Neural cell (in vitro differentiated cells): ENCODE measurements at regions not wholly inside any gene's neighbourhood (a gene's known extent, or its start where the extent isn't known, plus 50 kb on each side); places are given as distances from the start of the nearest gene placed in this dataset.

Experiments used
- H2AFZ ChIP-seq: fragments of 200-600, 300-800 bp; sonication (generic), shearing (Covaris generic); 2 replicates; pipeline ENCODE4 v1.6.0; 2014; ENCODE audit warnings: low read depth, mild to moderate bottlenecking, antibody characterized with exemption, low read length, moderate library complexity
- H3F3A ChIP-seq: fragments of 200-600 bp; shearing (Covaris generic); 2 replicates; pipeline ENCODE4 v1.6.1; 2016; ENCODE audit warnings: mild to moderate bottlenecking, moderate library complexity, mixed read lengths, antibody characterized with exemption, low read length; ENCODE audit not compliant: insufficient read depth, poor library complexity, severe bottlenecking
- H3K27ac ChIP-seq: fragments of 200-600, 300-800 bp; sonication (generic), shearing (Covaris generic); 2 replicates; pipeline ENCODE4 v1.5.1; 2014; ENCODE audit warnings: mild to moderate bottlenecking, low read length, moderate library complexity
- H3K27me3 ChIP-seq: fragments of 300-800, 200-600 bp; sonication (generic), shearing (Covaris generic); 2 replicates; pipeline ENCODE4 v1.6.0; 2014; ENCODE audit warnings: mild to moderate bottlenecking, low read depth, low read length, moderate library complexity; ENCODE audit not compliant: insufficient read depth
- H3K36me3 ChIP-seq: fragments of 300-800, 200-600 bp; sonication (generic), shearing (Covaris generic); 2 replicates; pipeline ENCODE4 v1.5.1; 2014; ENCODE audit warnings: mild to moderate bottlenecking, antibody characterized with exemption, low read length, moderate library complexity; ENCODE audit not compliant: insufficient read depth
- H3K4me2 ChIP-seq: fragments of 300-800, 200-600 bp; sonication (generic), shearing (Covaris generic); 2 replicates; pipeline ENCODE4 v1.6.0; 2014; ENCODE audit warnings: mild to moderate bottlenecking, low read length
- H3K4me3 ChIP-seq: fragments of 300-800, 200-600 bp; sonication (generic), shearing (Covaris generic); 2 replicates; pipeline ENCODE4 v1.5.1; 2014; ENCODE audit warnings: mild to moderate bottlenecking, low read length, moderate library complexity
- H3K79me2 ChIP-seq: fragments of 200-600 bp; shearing (Covaris generic); replicated peaks from 2 replicates; pipeline ENCODE4 v1.6.0; 2014; ENCODE audit warnings: mild to moderate bottlenecking, low read length, moderate library complexity; ENCODE audit not compliant: insufficient read depth
- H3K9ac ChIP-seq: fragments of 300-800, 200-600 bp; sonication (generic), shearing (Covaris generic); 2 replicates; pipeline ENCODE4 v1.6.1; 2016; ENCODE audit warnings: mild to moderate bottlenecking, low read length, mixed read lengths
- H3K9me2 ChIP-seq: fragments of 200-600 bp; shearing (Covaris generic); 2 replicates; pipeline ENCODE4 v1.6.1; 2016; ENCODE audit warnings: mild to moderate bottlenecking, low read length, mixed read lengths; ENCODE audit not compliant: insufficient read depth
- H3K9me3 ChIP-seq: fragments of 200-600, 300-800 bp; sonication (generic), shearing (Covaris generic); 2 replicates; pipeline ENCODE4 v1.6.1; 2016; ENCODE audit warnings: mild to moderate bottlenecking, mixed run types, low read length, moderate library complexity, mixed read lengths
- H4K20me1 ChIP-seq: fragments of 200-600 bp; shearing (Covaris generic); 2 replicates; pipeline ENCODE4 v1.6.1; 2016; ENCODE audit warnings: mild to moderate bottlenecking, mixed run types; ENCODE audit not compliant: insufficient read depth
- EZH2 ChIP-seq: fragments of 200-600, 300-800 bp; shearing (Covaris generic), sonication (generic); IDR thresholded peaks from 2 replicates; pipeline ENCODE4 v1.6.1; 2014; ENCODE audit warnings: antibody characterized with exemption, low read length, borderline replicate concordance, mild to moderate bottlenecking; ENCODE audit not compliant: insufficient read depth, poor library complexity, severe bottlenecking
- MXI1 ChIP-seq: fragments of 450-650 bp; conservative IDR thresholded peaks from 2 replicates; pipeline ENCODE4 v1.6.1; 2014; ENCODE audit warnings: antibody characterized with exemption, mild to moderate bottlenecking; ENCODE audit not compliant: poor library complexity, severe bottlenecking
- POLR2AphosphoS5 ChIP-seq: IDR thresholded peaks from 2 replicates; pipeline ENCODE4 v1.6.1; 2012
- RAD21 ChIP-seq: fragments of 450-650 bp; conservative IDR thresholded peaks from 2 replicates; pipeline ENCODE4 v1.6.1; 2014; ENCODE audit warnings: antibody characterized with exemption, mild to moderate bottlenecking, moderate library complexity
- TAF1 ChIP-seq: IDR thresholded peaks from 2 replicates; pipeline ENCODE4 v1.6.1; 2012; ENCODE audit warnings: low read depth
- TF ChIP-seq, protein P1 (sequence below): fragments of 450-650 bp; IDR thresholded peaks from 2 replicates; pipeline ENCODE4 v1.5.1; 2014; ENCODE audit warnings: antibody characterized with exemption, mild to moderate bottlenecking, moderate library complexity; ENCODE audit not compliant: poor library complexity, severe bottlenecking

- H3K9ac ChIP-seq: no peak overlapping the region
- H3K27me3 ChIP-seq: no peaks in the 10 kb centered on the region
- no peaks in the 10 kb centered on the region for H3K79me2 ChIP-seq
- H3F3A ChIP-seq: no peaks in the 10 kb centered on the region
- H2AFZ ChIP-seq: no peak overlapping the region
- H3K36me3 ChIP-seq: no peaks in the 10 kb centered on the region
- H3K9me2 ChIP-seq: no peaks in the 10 kb centered on the region
- no peak overlapping the region for H3K4me2 ChIP-seq
- TF ChIP-seq POLR2AphosphoS5: no peak
- TF ChIP-seq, protein P1, sequence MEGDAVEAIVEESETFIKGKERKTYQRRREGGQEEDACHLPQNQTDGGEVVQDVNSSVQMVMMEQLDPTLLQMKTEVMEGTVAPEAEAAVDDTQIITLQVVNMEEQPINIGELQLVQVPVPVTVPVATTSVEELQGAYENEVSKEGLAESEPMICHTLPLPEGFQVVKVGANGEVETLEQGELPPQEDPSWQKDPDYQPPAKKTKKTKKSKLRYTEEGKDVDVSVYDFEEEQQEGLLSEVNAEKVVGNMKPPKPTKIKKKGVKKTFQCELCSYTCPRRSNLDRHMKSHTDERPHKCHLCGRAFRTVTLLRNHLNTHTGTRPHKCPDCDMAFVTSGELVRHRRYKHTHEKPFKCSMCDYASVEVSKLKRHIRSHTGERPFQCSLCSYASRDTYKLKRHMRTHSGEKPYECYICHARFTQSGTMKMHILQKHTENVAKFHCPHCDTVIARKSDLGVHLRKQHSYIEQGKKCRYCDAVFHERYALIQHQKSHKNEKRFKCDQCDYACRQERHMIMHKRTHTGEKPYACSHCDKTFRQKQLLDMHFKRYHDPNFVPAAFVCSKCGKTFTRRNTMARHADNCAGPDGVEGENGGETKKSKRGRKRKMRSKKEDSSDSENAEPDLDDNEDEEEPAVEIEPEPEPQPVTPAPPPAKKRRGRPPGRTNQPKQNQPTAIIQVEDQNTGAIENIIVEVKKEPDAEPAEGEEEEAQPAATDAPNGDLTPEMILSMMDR: no peak
- no peaks in the 10 kb centered on the region for H3K9me3 ChIP-seq
- H4K20me1 ChIP-seq: no peaks in the 10 kb centered on the region
- H3K27ac ChIP-seq: no peak overlapping the region
- no peak overlapping the region for H3K4me3 ChIP-seq
Measured at GRCh38 chr7:106382129-106382528, 97.3 kb upstream of the NAMPT start.

GRCh38 chr7:106381252-106381651 is 96.5 kb upstream of the NAMPT start:
- Histone ChIP-seq H3K9ac (no peak overlapping the region), H4K20me1 (no peaks in the 10 kb centered on the region)

GRCh38 chr7:106377847-106378361 is 93.1 kb upstream of the NAMPT start:
- H3K79me2 ChIP-seq: no peaks in the 10 kb centered on the region
- H3K9ac ChIP-seq: no peak overlapping the region
- H3K36me3 ChIP-seq: no peaks in the 10 kb centered on the region
- no peaks in the 10 kb centered on the region for H3K9me3 ChIP-seq
- H3K9me2 ChIP-seq: no peaks in the 10 kb centered on the region
- H3K4me2 ChIP-seq: no peak overlapping the region
- no peak overlapping the region for H3K27ac ChIP-seq
- H3K4me3 ChIP-seq: no peak overlapping the region
- TF ChIP-seq, protein P1: no peak
- TF ChIP-seq EZH2: no peak
- no peak for TF ChIP-seq MXI1
- TF ChIP-seq POLR2AphosphoS5: no peak
- H3K27me3 ChIP-seq: no peaks in the 10 kb centered on the region
- H4K20me1 ChIP-seq: no peaks in the 10 kb centered on the region
- no peaks in the 10 kb centered on the region for H3F3A ChIP-seq
- H2AFZ ChIP-seq: no peak overlapping the region

More at GRCh38 chr7:106381252-106381651, 96.5 kb upstream of the NAMPT start:
- Histone ChIP-seq H2AFZ (no peak overlapping the region), H3K4me3 (no peak overlapping the region), H3K9me3 (no peaks in the 10 kb centered on the region), H3K27ac (no peak overlapping the region), H3K27me3 (no peaks in the 10 kb centered on the region), H3K9me2 (no peaks in the 10 kb centered on the region), H3K4me2 (no peak overlapping the region), H3K36me3 (no peaks in the 10 kb centered on the region), H3K79me2 (no peaks in the 10 kb centered on the region), H3F3A (no peaks in the 10 kb centered on the region)
- TF ChIP-seq RAD21 (no peak), TAF1 (no peak)
